Bronchial epithelial cell (primary cell): ENCODE measurements at regions not wholly inside any gene's neighbourhood (a gene's known extent, or its start where the extent isn't known, plus 50 kb on each side); places are given as distances from the start of the nearest gene placed in this dataset.

Experiments used
- DNase-seq: peaks from one replicate; pipeline ENCODE4 v3.0.0-alpha.2; 2010; ENCODE audit warnings: low read depth
- FAIRE-seq: peaks from 2 replicates; lab custom pipeline; 2011; peaks lifted over from hg19 to GRCh38; lab: Jason Lieb, UNC
- H3K27me3 ChIP-seq: 2 replicates; pipeline ENCODE4 v1.5.1; 2011; ENCODE audit warnings: low read length; ENCODE audit not compliant: control insufficient read depth, insufficient read depth
- H3K36me3 ChIP-seq: 2 replicates; pipeline ENCODE4 v1.5.1; 2011; ENCODE audit warnings: low read length; ENCODE audit not compliant: control insufficient read depth, insufficient read depth
- H3K4me3 ChIP-seq: 2 replicates; pipeline ENCODE4 v1.5.1; 2011; ENCODE audit warnings: mild to moderate bottlenecking, low read depth, low read length, control low read depth
- CTCF ChIP-seq: IDR thresholded peaks from 2 replicates; pipeline ENCODE4 v1.5.1; 2011; ENCODE audit warnings: mild to moderate bottlenecking, moderate library complexity, low read length, control low read depth, inconsistent platforms; ENCODE audit not compliant: insufficient read depth, severe bottlenecking

DNA sequence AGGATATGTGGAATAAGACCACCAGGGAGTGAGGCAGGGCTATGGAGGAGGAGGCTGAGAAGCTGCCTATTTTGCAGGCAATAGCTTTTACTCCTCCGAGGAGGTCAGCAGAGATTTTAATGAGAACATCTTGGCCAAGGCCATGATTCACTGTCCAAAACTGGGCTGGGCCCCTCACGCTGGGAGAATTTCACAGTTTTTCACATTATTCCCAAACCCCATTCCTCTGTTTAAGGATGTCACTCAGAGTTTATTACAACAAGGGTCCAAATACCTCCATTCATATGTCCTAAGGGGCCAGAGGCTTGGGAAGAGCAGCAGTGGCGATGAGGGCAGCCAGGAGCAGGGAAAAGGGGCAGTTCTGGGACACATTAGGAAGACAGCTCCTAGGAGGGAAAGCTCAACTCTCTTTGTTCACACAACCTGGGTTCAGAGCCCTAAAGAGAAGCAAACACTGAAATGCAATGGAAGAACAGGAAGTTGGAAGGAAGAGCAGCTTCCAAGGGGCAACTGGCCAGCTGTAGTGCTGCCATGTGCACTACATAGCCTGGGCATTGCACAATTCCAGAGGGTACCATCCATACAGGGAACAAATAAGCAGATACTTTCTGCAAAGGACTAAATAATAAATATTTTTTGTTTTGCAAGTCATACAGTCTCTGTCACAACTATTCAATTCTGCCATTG is 283.2 kb downstream of the NUAK1 start:
- FAIRE-seq: no peak
- DNase-seq: no peak
- Histone ChIP-seq H3K27me3 (no peaks in the 10 kb centered on the region), H3K4me3 (no peak overlapping the region), H3K36me3 (no peaks in the 10 kb centered on the region)
- TF ChIP-seq CTCF: no peak

DNA sequence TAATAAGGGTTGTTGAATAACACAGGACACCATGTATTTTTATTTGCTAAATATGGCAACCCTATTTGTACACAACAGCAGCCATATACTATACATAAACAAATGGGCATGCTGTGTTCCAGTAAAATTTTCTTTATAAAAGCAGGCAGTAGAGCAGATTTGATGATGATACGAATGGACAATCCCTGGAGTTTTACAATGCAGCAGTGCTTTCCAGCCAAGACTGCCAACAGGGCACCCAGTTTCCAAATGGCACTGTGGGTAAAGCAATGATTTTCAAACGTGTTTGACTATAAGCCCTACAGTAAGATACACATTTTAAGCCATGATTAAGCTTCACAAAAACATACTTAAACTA is 282.7 kb downstream of the NUAK1 start:
- DNase-seq (no peak), FAIRE-seq (no peak)
- Histone ChIP-seq H3K4me3 (no peak overlapping the region), H3K27me3 (no peaks in the 10 kb centered on the region), H3K36me3 (no peaks in the 10 kb centered on the region)
- no peak for TF ChIP-seq CTCF

GRCh38 chr12:105858981-105859710 is 279.6 kb downstream of the NUAK1 start:
- DNase-seq (no peak), FAIRE-seq (no peak)
- H3K4me3 ChIP-seq: no peak overlapping the region
- no peak for TF ChIP-seq CTCF
- no peaks in the 10 kb centered on the region for H3K36me3 ChIP-seq
- H3K27me3 ChIP-seq: no peaks in the 10 kb centered on the region

DNA sequence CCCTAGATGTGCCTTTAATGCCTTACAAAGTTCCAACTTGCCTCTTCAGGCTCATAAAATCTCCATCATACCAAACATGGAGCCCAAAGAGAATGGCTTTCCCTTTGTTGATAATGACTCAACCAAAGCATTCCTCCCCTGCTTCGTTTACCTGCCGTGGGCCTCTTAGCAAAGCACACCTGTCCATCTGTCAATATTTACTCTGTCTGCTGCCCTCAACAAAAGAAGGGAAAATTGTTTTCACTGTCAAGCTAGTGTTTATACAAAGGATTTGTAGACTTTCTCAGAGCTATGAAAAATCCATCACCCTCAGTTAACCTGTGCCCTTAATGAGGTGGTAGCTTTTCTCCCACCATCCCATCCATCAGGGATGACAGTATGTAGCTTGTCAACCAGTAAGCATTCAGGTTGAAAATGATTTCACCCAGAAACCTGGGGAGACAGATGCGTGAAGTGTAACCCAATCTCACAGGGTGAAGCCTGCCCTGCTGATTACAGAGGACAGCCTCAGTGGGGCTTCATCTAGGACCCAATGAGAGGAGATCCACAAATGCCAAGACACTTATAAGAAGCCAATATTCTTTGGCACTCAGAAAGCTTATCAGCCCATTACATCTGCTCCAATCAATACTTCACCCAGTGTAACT is 278.1 kb downstream of the NUAK1 start:
- FAIRE-seq (peak; percentile 88), DNase-seq (peak; percentile 61)
- no peaks in the 10 kb centered on the region for H3K27me3 ChIP-seq
- no peak overlapping the region for H3K4me3 ChIP-seq
- TF ChIP-seq CTCF: no peak
- no peaks in the 10 kb centered on the region for H3K36me3 ChIP-seq

GRCh38 chr12:105861227-105861626 is 277.5 kb downstream of the NUAK1 start:
- no peaks in the 10 kb centered on the region for H3K27me3 ChIP-seq
- no peak for TF ChIP-seq CTCF
- DNase-seq: no peak
- no peak for FAIRE-seq
- no peaks in the 10 kb centered on the region for H3K36me3 ChIP-seq
- no peak overlapping the region for H3K4me3 ChIP-seq
